ENCODE measurements at regions not wholly inside any gene's neighbourhood (a gene's known extent, or its start where the extent isn't known, plus 50 kb on each side); places are given as distances from the start of the nearest gene placed in this dataset.

DNA sequence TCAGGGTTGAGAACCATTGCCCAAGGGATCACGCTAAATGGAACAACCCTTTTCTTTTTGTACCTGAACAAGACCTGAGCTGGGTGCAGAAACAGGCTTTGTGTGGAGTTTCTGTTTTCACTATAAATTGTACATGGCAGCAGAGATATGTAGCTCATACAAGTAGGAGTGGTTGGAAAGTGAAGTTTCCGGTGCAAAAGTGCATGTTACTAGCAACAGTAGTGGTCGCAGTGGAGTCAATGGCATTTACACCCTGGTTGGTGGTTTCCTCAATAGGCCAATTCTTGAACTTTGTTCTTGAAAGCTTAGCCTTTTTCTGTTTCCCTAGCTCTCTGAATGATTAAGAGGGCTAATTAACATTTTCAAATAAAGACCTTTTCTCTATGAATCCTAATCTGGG is 170.7 kb downstream of the NEBL start:
- TF ChIP-seq, protein P1, sequence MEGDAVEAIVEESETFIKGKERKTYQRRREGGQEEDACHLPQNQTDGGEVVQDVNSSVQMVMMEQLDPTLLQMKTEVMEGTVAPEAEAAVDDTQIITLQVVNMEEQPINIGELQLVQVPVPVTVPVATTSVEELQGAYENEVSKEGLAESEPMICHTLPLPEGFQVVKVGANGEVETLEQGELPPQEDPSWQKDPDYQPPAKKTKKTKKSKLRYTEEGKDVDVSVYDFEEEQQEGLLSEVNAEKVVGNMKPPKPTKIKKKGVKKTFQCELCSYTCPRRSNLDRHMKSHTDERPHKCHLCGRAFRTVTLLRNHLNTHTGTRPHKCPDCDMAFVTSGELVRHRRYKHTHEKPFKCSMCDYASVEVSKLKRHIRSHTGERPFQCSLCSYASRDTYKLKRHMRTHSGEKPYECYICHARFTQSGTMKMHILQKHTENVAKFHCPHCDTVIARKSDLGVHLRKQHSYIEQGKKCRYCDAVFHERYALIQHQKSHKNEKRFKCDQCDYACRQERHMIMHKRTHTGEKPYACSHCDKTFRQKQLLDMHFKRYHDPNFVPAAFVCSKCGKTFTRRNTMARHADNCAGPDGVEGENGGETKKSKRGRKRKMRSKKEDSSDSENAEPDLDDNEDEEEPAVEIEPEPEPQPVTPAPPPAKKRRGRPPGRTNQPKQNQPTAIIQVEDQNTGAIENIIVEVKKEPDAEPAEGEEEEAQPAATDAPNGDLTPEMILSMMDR (IDR thresholded peaks at IDR 0.05) = no peak
- TF ChIP-seq ZFX (IDR thresholded peaks at IDR 0.05; ENCODE audit: borderline replicate concordance) = no peak

DNA sequence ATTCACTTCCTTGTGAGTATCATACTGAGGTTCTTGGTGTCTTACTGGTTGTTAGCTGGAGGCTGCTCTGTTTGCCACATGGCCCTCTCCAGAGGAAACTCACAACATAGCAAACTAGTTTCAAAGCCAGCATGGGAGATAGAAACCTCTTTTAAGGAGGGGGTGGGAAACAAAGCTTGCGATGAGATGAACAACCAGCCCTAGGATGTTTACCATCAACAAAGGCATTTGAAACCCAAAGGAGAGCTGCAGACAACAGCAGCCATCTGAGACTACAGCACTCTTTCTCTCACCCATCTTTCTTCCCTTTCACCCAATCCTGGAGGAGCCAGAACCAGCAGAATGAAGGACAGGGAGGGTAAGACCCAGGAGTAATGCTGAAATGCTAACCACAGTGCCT is 182.1 kb downstream of the NEBL start:
- TF ChIP-seq, protein P1 (IDR thresholded peaks at IDR 0.05) = no peak
- no peak for TF ChIP-seq ZFX (IDR thresholded peaks at IDR 0.05; ENCODE audit: borderline replicate concordance)
- no peak overlapping the region for H3K27ac ChIP-seq

More for the DNA sequence above, 170.7 kb downstream of the NEBL start:
- no peak overlapping the region for H3K27ac ChIP-seq

DNA sequence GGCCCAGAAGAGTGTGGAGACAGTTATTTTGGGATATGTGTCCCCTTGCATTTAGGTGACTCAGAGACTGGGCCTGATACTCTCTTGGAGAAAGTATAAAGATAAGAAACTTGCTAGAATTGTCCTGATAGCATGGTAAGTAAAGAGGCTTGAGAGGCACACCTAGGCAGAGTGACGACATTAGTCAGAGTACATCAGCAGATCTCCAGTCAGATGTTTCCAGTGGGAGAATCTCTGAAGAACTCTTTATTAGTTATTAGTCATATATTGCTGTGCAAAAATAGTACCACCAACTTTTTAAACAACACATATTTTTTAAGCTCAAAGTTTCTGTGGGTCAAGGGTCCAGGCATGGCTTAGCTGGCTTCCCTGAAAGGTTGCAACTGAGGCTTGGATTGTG is 182.6 kb downstream of the NEBL start:
- H3K27ac ChIP-seq = no peak overlapping the region
- no peak for TF ChIP-seq ZFX (IDR thresholded peaks at IDR 0.05; ENCODE audit: borderline replicate concordance)
- TF ChIP-seq, protein P1 (IDR thresholded peaks at IDR 0.05) = no peak

DNA sequence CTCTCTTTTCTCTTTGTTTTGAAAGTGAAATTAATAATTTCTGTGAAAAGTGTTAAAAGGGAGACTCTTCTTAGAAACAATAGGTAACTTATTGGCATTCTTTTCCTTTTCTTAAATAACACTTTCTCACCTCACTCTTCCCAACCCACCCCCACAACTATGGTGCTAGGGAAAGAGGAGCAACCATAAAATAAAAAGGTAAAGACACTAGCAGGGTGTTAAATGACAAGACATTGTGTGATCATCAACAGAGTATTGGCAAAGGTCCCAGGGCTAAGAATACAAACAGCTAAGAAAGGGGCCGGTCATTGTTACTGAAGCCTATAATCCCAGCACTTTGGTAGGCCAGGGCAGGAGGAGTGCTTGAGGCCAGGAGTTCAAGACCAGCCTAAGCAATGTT is 183.7 kb downstream of the NEBL start:
- TF ChIP-seq, protein P1 (IDR thresholded peaks at IDR 0.05) = no peak
- TF ChIP-seq ZFX (IDR thresholded peaks at IDR 0.05; ENCODE audit: borderline replicate concordance) = no peak
- no peak overlapping the region for H3K27ac ChIP-seq

- H3K27ac ChIP-seq = no peak overlapping the region
Observed at GRCh38 chr10:20712774-20713173, 184.3 kb downstream of the NEBL start.

DNA sequence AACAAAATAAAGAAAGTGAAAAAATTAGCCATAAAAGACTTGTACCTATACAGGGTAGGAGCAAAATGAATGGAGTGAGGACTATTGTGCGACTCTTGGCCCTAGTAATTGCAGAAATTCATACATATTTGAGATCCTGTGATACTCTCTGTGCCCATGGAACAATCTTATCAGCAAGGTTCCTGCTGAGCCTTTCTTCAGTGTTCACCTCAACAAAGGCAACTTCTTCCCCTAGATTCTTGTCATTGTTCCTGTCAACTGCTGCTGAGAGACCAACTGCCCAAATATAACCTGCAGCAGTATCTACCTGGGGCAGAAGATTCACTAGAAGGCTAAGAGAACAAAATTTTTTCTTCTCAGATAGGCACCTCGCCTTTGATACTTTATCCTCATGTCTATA is 187.4 kb downstream of the NEBL start:
- no peak for TF ChIP-seq ZFX (IDR thresholded peaks at IDR 0.05; ENCODE audit: borderline replicate concordance)
- TF ChIP-seq, protein P1 (IDR thresholded peaks at IDR 0.05) = no peak
- no peak overlapping the region for H3K27ac ChIP-seq

More at GRCh38 chr10:20712774-20713173, 184.3 kb downstream of the NEBL start:
- TF ChIP-seq, protein P1 (IDR thresholded peaks at IDR 0.05) = no peak
- TF ChIP-seq ZFX (IDR thresholded peaks at IDR 0.05; ENCODE audit: borderline replicate concordance) = no peak

- TF ChIP-seq ZFX (IDR thresholded peaks at IDR 0.05; ENCODE audit: borderline replicate concordance) = no peak
- TF ChIP-seq, protein P1 (IDR thresholded peaks at IDR 0.05) = no peak
- H3K27ac ChIP-seq = no peak overlapping the region
Observed at GRCh38 chr10:20708305-20708704, 188.8 kb downstream of the NEBL start.
